ENCODE measurements at regions not wholly inside any gene's neighbourhood (a gene's known extent, or its start where the extent isn't known, plus 50 kb on each side); places are given as distances from the start of the nearest gene placed in this dataset.

GRCh38 chr6:67875877-67876383 is 759.2 kb upstream of the ADGRB3 start (continued):
- TF ChIP-seq PTTG1 (tag; IDR thresholded peaks at IDR 0.05; ENCODE audit: low read depth) = no peak
- TF ChIP-seq SLC30A9 (CRISPR knock-in tag; IDR thresholded peaks at IDR 0.05) = no peak
- TF ChIP-seq SAP30 (IDR thresholded peaks at IDR 0.05; ENCODE audit: borderline replicate concordance, insufficient read depth, low read depth, low read length, poor library complexity, severe bottlenecking) = no peak
- TF ChIP-seq RHOXF2B (CRISPR knock-in tag; conservative IDR thresholded peaks at IDR 0.05) = no peak
- no peak for TF ChIP-seq SMAD1 (IDR thresholded peaks at IDR 0.05; ENCODE audit: low read depth, low read length, partially characterized antibody)
- no peak for TF ChIP-seq SMARCE1 (IDR thresholded peaks at IDR 0.05)
- no peak for TF ChIP-seq ZEB2 (IDR thresholded peaks at IDR 0.05)
- no peak for TF ChIP-seq POLR3A (IDR thresholded peaks at IDR 0.05; ENCODE audit: borderline replicate concordance, extremely low read depth, insufficient read depth, insufficient read length)
- TF ChIP-seq POLR3G (IDR thresholded peaks at IDR 0.05; ENCODE audit: extremely low read depth, insufficient read length, insufficient replicate concordance) = no peak
- no peak for TF ChIP-seq NR0B1 (IDR thresholded peaks at IDR 0.05; ENCODE audit: partially characterized antibody)
- TF ChIP-seq SRSF1 (IDR thresholded peaks at IDR 0.05; ENCODE audit: low read depth, low read length) = no peak
- no peak for TF ChIP-seq RFX7 (CRISPR knock-in tag; IDR thresholded peaks at IDR 0.05)
- no peak for TF ChIP-seq ZNF57 (CRISPR knock-in tag; IDR thresholded peaks at IDR 0.05)
- TF ChIP-seq TBP (optimal IDR thresholded peaks at IDR 0.05; ENCODE audit: low read depth, low read length) = no peak
- no peak for TF ChIP-seq RBM17 (IDR thresholded peaks at IDR 0.05; ENCODE audit: borderline replicate concordance, low read depth, low read length)
- peak; percentile 92 for TF ChIP-seq NFE2L1 (tag; IDR thresholded peaks at IDR 0.05; ENCODE audit: borderline replicate concordance, low read depth)
- no peak for TF ChIP-seq FIP1L1 (IDR thresholded peaks at IDR 0.05; ENCODE audit: low read depth, low read length, poor library complexity, severe bottlenecking)
- peak; percentile 46 for TF ChIP-seq PKNOX1 (IDR thresholded peaks at IDR 0.05)
- no peak for TF ChIP-seq HLTF (IDR thresholded peaks at IDR 0.05)

All from K562 (cell line).